ENCODE measurements at regions not wholly inside any gene's neighbourhood (a gene's known extent, or its start where the extent isn't known, plus 50 kb on each side); places are given as distances from the start of the nearest gene placed in this dataset.
"Not testable (repeated sequence)": the region's sequence is repeated elsewhere in the genome, so short reads cannot be mapped to it uniquely, and the experiment has no call there.

DNA sequence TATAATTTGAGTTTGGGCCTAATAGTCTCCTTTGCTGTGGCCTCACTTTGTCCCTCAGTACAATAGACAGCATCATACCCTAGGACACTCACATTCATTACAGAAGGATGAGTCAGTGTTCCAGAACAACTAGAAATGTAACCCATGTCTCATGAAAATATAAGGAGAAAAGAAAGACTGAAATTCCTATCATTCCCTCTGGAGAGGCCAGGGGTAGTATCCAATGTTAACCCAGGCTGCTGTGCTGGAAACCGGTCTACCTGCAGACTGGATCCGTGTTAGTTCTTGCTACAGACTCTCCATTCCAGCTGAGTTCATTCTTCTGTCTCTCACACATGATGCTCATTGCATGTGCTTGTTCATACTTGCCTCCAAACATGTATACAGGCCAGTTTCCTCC, 75.8 kb upstream of the HOXC13 start:
- in situ Hi-C loops (cut with HindIII; ENCODE audit: low pct_ligation_motif_present, low pct_unique_long_range_greater_than_20kb, low sequenced_read_pairs) = loop anchor here (10.0 kb wide), 1 partner anchor 62 kb away; no protein-coding TSS in a partner anchor
- no peak for DNase-seq

DNA sequence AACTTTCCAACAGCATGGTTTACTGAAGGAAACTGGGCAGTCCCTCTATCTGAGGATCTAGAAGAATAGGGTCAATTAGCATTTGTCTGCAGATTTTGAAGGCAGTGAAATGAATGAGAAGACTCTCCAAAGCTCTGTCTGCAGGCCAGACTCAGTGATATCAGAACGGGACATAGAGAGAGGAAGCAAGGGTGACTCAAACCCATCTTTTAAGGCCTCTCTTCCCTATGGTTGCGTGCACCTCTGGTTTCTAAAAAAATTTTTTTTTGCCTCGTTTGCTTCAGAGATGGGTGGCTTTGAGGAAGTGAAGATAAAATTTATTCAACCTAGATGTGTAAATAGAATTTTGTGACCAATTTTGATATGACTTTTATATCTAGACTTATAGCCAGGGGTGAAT, 71.9 kb upstream of the HOXC13 start:
- in situ Hi-C loops (cut with HindIII; ENCODE audit: low pct_ligation_motif_present, low pct_unique_long_range_greater_than_20kb, low sequenced_read_pairs) = loop anchor here (10.0 kb wide), 1 partner anchor 58 kb away; no protein-coding TSS in a partner anchor
- no peak for DNase-seq

GRCh38 chr12:53867216-53868012, 71.2 kb upstream of the HOXC13 start:
- DNase-seq = peak; percentile 48
- in situ Hi-C loops (cut with HindIII; ENCODE audit: low pct_ligation_motif_present, low pct_unique_long_range_greater_than_20kb, low sequenced_read_pairs) = loop anchor here (10.0 kb wide), 1 partner anchor 57 kb away; no protein-coding TSS in a partner anchor

DNA sequence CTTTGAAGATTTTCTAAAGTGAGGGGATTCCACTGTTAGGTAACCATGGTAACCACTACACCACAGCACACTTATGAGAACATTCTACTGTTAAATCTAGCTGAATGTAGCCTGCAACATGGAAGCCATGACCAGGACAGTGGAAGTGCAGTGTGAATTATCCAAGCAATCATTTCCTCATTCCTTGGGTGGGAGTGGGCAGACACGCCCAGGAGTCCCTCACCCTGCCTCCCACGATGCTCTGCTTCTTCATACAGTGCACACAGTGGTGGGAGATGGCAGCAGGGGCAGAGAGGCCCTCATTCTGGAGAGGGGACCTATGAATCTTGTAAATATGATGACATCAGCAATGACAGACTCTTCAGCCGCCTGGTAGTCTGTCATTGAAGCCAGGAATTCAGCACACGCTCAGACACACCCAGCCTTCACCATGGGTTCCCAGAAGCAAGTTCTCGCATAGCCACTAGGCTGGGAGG, 70.1 kb upstream of the HOXC13 start:
- in situ Hi-C loops (cut with HindIII; ENCODE audit: low pct_ligation_motif_present, low pct_unique_long_range_greater_than_20kb, low sequenced_read_pairs) = loop anchor here (10.0 kb wide), 1 partner anchor 56 kb away; no protein-coding TSS in a partner anchor
- DNase-seq = peak; percentile 49

DNA sequence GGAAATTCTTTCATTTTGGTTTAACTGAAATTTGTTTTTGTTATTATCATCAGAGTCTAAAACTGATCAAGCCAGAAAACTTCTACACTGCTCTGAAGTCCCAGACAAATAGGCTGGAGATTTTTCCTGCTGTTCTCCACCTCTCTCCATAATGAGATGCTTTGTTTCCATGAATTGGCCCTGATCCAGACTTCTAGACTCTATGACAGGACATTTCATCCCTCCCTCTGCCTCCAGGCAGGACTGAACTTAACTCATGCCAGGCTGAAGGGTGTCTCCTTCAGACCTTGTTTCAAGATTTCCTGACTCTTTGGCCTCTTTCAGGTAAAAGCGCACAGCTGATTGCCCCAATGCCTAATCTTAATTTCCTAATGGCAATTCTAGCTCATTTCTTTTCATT, 69.1 kb upstream of the HOXC13 start:
- no peak for DNase-seq
- in situ Hi-C loops (cut with HindIII; ENCODE audit: low pct_ligation_motif_present, low pct_unique_long_range_greater_than_20kb, low sequenced_read_pairs) = loop anchor here (10.0 kb wide), 1 partner anchor 55 kb away; no protein-coding TSS in a partner anchor

- in situ Hi-C loops (cut with HindIII; ENCODE audit: low pct_ligation_motif_present, low pct_unique_long_range_greater_than_20kb, low sequenced_read_pairs) = no loop called here
These were observed 68.5 kb upstream of the HOXC13 start for GRCh38 chr12:53870117-53870516.

DNA sequence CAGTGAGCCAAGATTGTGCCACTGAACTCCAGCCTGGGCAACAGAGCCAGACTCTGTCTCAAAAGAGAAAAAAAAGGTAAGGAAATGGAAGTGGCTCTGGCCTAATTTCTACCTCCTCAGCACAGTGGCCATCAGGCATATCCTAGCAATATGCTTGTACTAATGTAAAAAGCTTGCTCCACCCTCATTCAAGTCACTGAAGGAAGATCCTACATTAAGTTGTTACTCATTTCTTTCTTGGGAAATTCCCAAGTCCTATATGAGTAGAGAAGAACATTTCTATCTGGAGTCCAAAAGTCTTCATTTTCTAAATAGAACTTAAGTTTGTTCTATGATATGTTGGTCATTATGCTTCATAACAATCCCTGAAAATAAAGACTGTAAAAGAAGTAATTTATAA, 67.3 kb upstream of the HOXC13 start:
- in situ Hi-C loops (cut with HindIII; ENCODE audit: low pct_ligation_motif_present, low pct_unique_long_range_greater_than_20kb, low sequenced_read_pairs) = no loop called here
- no peak for DNase-seq

More at GRCh38 chr12:53870117-53870516, 68.5 kb upstream of the HOXC13 start:
- no peak for DNase-seq

- in situ Hi-C loops (cut with HindIII; ENCODE audit: low pct_ligation_motif_present, low pct_unique_long_range_greater_than_20kb, low sequenced_read_pairs) = no loop called here
- DNase-seq = no peak
These were observed 66.3 kb upstream of the HOXC13 start for GRCh38 chr12:53872367-53872766.

GRCh38 chr12:53877961-53878360, 60.7 kb upstream of the HOXC13 start:
- in situ Hi-C loops (cut with HindIII; ENCODE audit: low pct_ligation_motif_present, low pct_unique_long_range_greater_than_20kb, low sequenced_read_pairs); DNase-seq: not testable (repeated sequence)

DNA sequence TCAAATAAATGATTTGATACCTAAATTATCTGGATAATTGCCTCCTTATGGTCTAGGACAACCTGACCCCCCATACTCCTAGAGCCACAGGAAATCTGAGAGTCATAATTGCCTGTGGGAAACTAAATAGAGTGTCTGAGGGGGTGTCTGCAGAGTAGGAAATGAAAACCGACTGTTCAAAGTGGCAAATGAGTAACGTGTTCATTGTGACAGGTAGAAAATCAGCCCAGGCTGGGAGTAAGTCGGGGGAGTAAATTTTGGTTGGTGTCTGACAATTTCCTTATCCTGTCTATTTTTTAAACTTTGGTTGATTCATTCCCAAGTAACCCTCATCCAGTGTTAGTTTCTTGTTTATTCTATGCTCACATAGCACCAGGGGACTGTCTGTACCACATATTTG, 51.6 kb upstream of the HOXC13 start:
- DNase-seq = no peak
- in situ Hi-C loops (cut with HindIII; ENCODE audit: low pct_ligation_motif_present, low pct_unique_long_range_greater_than_20kb, low sequenced_read_pairs) = no loop called here

- no peak for DNase-seq
- in situ Hi-C loops (cut with HindIII; ENCODE audit: low pct_ligation_motif_present, low pct_unique_long_range_greater_than_20kb, low sequenced_read_pairs) = no loop called here
These were observed 50.8 kb upstream of the HOXC13 start for GRCh38 chr12:53887881-53888280.

Measured in ACHN (cell line).